HG03108 (cell line): ENCODE measurements at regions not wholly inside any gene's neighbourhood (a gene's known extent, or its start where the extent isn't known, plus 50 kb on each side); places are given as distances from the start of the nearest gene placed in this dataset.

Experiments
- ATAC-seq: cut with Tn5 transposase; IDR thresholded peaks from one replicate; pipeline ENCODE4 v1.9.1; 2021; ENCODE audit warnings: moderate library complexity; ENCODE audit not compliant: unreplicated experiment

GRCh38 chr18:78510636-78511035 is 469.0 kb upstream of the SALL3 start:
- ATAC-seq, result no peak

- no peak for ATAC-seq
Measured at GRCh38 chr18:78511666-78512601, 467.7 kb upstream of the SALL3 start.

- ATAC-seq, result no peak
Measured at GRCh38 chr18:78514910-78515670, 464.5 kb upstream of the SALL3 start.

GRCh38 chr18:78517328-78517727 is 462.3 kb upstream of the SALL3 start:
- ATAC-seq, result no peak

GRCh38 chr18:78517973-78518372 is 461.6 kb upstream of the SALL3 start:
- ATAC-seq, result no peak

GRCh38 chr18:78518805-78519204 is 460.8 kb upstream of the SALL3 start:
- no peak for ATAC-seq

GRCh38 chr18:78519394-78520062 is 460.1 kb upstream of the SALL3 start:
- no peak for ATAC-seq

GRCh38 chr18:78521136-78521535 is 458.5 kb upstream of the SALL3 start:
- ATAC-seq, result no peak

- no peak for ATAC-seq
Measured at GRCh38 chr18:78521744-78522143, 457.9 kb upstream of the SALL3 start.

GRCh38 chr18:78522507-78522906 is 457.1 kb upstream of the SALL3 start:
- no peak for ATAC-seq

DNA sequence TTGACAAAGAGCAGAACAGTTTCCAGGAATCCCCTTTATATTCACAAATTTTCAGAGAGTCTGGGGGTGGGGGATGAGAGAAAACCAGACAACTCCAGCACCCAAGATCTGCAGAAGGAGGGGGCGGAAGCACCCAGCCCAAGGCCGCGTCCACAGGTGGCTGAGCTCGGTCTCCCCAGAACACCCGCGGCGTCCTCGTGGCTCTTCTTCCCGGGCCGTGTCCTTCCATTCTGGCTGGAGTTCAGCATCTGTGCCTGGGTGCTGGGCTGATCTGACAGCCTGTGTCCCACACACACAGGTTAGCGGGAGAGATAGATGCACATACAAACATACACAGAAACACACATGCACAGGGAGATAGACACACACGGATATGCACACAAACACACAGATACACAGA is 455.8 kb upstream of the SALL3 start:
- ATAC-seq, result no peak

DNA sequence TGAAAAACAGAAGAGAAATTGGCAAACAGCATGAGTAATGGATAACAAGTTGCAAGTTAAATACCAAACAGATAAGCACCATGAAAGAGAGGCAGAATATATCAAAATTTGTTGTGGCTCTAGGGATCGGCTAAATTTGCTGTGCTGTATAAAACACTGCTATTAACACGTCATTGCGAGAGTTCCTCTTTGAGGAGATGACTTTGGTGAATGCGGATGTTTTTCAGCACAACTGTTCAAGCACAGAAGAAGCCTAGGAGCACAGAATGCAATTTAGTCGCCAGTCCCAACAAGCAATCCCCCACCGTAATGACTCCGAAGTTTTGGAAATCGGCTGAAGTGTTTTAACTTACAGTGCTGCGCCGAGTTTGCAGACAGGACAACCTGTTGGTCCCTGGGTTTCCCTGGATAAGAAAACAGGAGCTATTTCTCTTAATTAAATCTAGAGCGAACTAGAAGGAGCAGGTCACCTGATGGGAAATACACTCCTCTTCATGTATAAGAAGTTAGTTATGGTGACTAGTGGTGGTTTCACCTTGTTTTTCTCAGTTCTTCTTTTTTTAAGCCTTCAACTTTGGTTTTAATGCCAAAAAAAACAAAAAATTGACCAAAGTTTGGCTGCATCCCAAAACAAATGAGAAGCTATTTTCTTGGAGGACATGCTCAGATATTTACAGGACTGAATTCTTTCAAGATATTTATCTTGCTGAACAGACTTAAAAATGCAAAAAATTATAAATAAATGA is 454.1 kb upstream of the SALL3 start:
- ATAC-seq, result no peak

DNA sequence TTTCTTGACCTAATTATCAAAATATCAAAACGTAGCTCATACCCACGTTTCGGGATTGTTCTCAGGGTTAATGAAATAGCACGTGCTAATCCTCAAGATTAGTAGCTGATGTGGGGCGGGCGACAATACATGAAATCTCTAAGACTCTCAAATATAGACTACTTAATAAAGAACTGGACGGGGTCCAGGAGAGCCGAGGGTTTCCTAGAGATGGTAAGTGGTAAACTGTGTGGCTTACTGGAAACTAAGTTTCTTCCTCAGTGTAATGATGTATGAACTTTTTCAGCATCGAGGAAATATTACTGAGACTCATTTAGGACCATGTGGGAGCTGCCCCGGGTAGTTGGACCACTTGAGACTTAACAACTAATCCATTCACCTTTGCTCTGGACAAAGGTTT is 453.3 kb upstream of the SALL3 start:
- ATAC-seq, result no peak

GRCh38 chr18:78526923-78527711 is 452.5 kb upstream of the SALL3 start:
- no peak for ATAC-seq

- ATAC-seq, result no peak
Measured at GRCh38 chr18:78527984-78528383, 451.6 kb upstream of the SALL3 start.

DNA sequence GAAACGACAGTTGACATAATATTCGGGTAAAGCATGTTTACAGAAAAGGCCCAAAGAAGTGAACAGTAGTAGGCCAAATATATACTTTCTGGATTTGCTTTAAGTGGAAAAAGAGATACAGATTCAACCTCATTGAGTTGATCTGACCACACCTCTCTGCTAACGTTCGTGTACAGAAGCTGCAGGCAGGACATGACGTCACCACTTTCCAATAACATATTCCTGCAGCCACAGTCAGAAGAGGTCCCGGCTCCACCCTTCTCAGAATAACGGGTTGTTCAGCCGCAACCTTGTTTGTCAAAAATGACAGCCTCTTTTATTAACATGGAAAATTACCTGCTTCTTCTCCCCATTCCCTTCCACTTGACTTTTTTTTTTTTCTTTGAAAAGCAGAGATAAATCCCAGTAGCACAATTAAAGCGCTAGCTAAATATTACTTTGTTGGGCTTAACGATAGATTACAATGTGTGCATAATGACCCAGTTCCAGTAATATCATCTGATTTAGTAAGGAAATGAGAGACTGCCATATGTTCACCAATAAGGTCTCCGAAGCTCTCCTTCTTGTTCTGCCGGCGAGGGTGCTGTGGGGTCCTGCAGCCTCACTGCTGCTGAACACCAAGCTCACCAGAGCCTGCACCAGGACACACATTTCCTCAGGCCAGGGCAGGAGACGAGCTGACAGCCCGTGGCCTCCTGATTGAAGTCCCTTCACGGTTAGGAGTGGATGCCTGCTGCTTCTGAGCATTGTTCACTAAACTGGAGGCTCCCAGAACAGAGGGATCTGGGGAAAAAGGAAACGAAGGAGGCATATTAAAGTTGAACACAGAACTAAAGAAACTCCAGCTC is 451.0 kb upstream of the SALL3 start:
- no peak for ATAC-seq

- ATAC-seq, result no peak
Measured at GRCh38 chr18:78531637-78532036, 448.0 kb upstream of the SALL3 start.

DNA sequence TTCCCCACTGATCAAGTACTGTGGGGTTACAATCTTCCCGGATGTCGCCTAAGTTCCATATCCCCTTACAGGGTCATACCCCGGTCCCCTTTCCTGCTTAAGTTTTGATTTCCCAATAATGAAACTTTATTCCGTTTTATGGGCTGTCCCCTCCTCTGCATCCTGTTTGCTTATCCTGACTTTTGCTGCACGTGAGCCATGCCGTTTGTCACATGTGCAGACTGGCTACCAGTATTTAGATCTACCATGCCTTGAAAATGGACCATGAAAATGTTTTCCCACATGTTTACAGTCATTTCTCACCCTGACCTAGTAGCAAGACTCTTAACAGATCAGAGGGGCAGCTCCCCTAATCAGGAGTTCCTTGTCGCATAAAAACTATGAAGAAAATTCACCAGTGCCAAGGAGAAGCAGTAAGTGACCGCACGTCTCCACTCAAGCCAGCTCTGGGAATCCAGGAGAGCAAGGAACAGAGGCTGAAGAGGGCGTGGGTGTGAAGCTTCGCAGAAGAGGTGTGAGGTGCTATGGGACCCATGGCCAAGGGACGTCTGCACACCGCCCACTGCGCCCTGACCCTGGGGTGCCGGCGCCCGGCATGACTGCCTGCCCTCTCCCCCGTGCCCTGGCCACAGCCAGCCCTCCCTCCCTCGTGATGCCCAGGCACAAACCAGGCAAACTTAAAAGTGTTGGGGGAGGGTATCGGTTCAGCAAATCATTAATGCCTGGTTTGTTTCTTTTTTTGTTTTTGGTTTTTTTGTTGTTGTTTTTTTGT is 440.8 kb upstream of the SALL3 start:
- ATAC-seq, result no peak
